Stimulated activated CD4-positive, alpha-beta T cell treated with anti-CD3 and anti-CD28 coated beads, TNF-alpha, amount 100 ng/mL, for 4 hours (primary cell): ENCODE measurements at regions not wholly inside any gene's neighbourhood (a gene's known extent, or its start where the extent isn't known, plus 50 kb on each side); places are given as distances from the start of the nearest gene placed in this dataset.

Experiments used
- DNase-seq, 3 experiments: peaks; one replicate each; pipeline ENCODE4 v3.0.0-alpha.2; 2020; ENCODE audit warnings: low read depth in 3 of 3

GRCh38 chr5:158119961-158120723 lies 261.2 kb upstream of the CLINT1 start:
- no peak for DNase-seq

GRCh38 chr5:158117467-158118160 lies 258.7 kb upstream of the CLINT1 start:
- DNase-seq = no peak

GRCh38 chr5:158116965-158117364 lies 258.0 kb upstream of the CLINT1 start:
- DNase-seq = no peak

- DNase-seq = no peak
Observed at GRCh38 chr5:158115468-158115867, 256.5 kb upstream of the CLINT1 start.

- DNase-seq = no peak
Observed at GRCh38 chr5:158108177-158108576, 249.2 kb upstream of the CLINT1 start.

- DNase-seq = no peak
Observed at GRCh38 chr5:158100373-158100888, 241.5 kb upstream of the CLINT1 start.

GRCh38 chr5:158099571-158100105 lies 240.7 kb upstream of the CLINT1 start:
- DNase-seq = no peak

GRCh38 chr5:158096835-158097234 lies 237.9 kb upstream of the CLINT1 start:
- no peak for DNase-seq

- no peak for DNase-seq
Observed at GRCh38 chr5:158086856-158087255, 227.9 kb upstream of the CLINT1 start.

GRCh38 chr5:158084292-158084691 lies 225.3 kb upstream of the CLINT1 start:
- no peak for DNase-seq

GRCh38 chr5:158082696-158083287 lies 223.8 kb upstream of the CLINT1 start:
- no peak for DNase-seq

- no peak for DNase-seq
Observed at GRCh38 chr5:158080112-158080511, 221.2 kb upstream of the CLINT1 start.

- no peak for DNase-seq
Observed at GRCh38 chr5:158079097-158079496, 220.2 kb upstream of the CLINT1 start.

- DNase-seq = peak in 2 of 3 experiments; percentile 8
Observed at GRCh38 chr5:158074992-158075769, 216.2 kb upstream of the CLINT1 start.

GRCh38 chr5:158074597-158074991 lies 215.6 kb upstream of the CLINT1 start:
- no peak for DNase-seq

GRCh38 chr5:158070859-158071258 lies 211.9 kb upstream of the CLINT1 start:
- DNase-seq = no peak

- no peak for DNase-seq
Observed at GRCh38 chr5:158069838-158070237, 210.9 kb upstream of the CLINT1 start.

GRCh38 chr5:158068964-158069363 lies 210.0 kb upstream of the CLINT1 start:
- DNase-seq = no peak

GRCh38 chr5:158066076-158066475 lies 207.1 kb upstream of the CLINT1 start:
- DNase-seq = no peak

- DNase-seq = no peak
Observed at GRCh38 chr5:158064334-158065123, 205.6 kb upstream of the CLINT1 start.

GRCh38 chr5:158063052-158063451 lies 204.1 kb upstream of the CLINT1 start:
- DNase-seq = no peak
